Fibroblast of skin of left quadriceps (primary cell): ENCODE measurements at regions not wholly inside any gene's neighbourhood (a gene's known extent, or its start where the extent isn't known, plus 50 kb on each side); places are given as distances from the start of the nearest gene placed in this dataset.
A peak's percentile ranks its signal among the peaks of the same experiment; 100 is the strongest.
"Not testable (repeated sequence)": the region's sequence is repeated elsewhere in the genome, so short reads cannot be mapped to it uniquely, and the experiment has no call there.

Source experiments
- DNase-seq, 2 experiments: peaks; one replicate each; pipeline ENCODE4 v3.0.0-alpha.2; 2013; ENCODE audit warnings: low read depth in 2 of 2

GRCh38 chr4:53716471-53717063, 125.3 kb upstream of the LNX1 start:
- DNase-seq = no peak

- no peak for DNase-seq
Observed at GRCh38 chr4:53716011-53716410, 124.7 kb upstream of the LNX1 start.

- DNase-seq = peak; percentile 93
Observed at GRCh38 chr4:53714236-53715140, 123.2 kb upstream of the LNX1 start.

GRCh38 chr4:53713767-53714166, 122.5 kb upstream of the LNX1 start:
- no peak for DNase-seq

- DNase-seq = no peak
Observed at GRCh38 chr4:53713296-53713695, 122.0 kb upstream of the LNX1 start.

- DNase-seq = no peak
Observed at GRCh38 chr4:53712408-53713020, 121.2 kb upstream of the LNX1 start.

- no peak for DNase-seq
Observed at GRCh38 chr4:53711926-53712325, 120.6 kb upstream of the LNX1 start.

- DNase-seq = no peak
Observed at GRCh38 chr4:53709693-53710092, 118.4 kb upstream of the LNX1 start.

- no peak for DNase-seq
Observed at GRCh38 chr4:53707491-53707890, 116.2 kb upstream of the LNX1 start.

GRCh38 chr4:53706422-53707032, 115.2 kb upstream of the LNX1 start:
- no peak for DNase-seq

GRCh38 chr4:53705972-53706371, 114.7 kb upstream of the LNX1 start:
- DNase-seq = no peak

GRCh38 chr4:53705151-53705764, 114.0 kb upstream of the LNX1 start:
- no peak for DNase-seq

GRCh38 chr4:53704329-53704728, 113.0 kb upstream of the LNX1 start:
- no peak for DNase-seq

- no peak for DNase-seq
Observed at GRCh38 chr4:53703267-53703655, 112.0 kb upstream of the LNX1 start.

GRCh38 chr4:53702334-53703266, 111.3 kb upstream of the LNX1 start:
- DNase-seq = no peak

- not testable (repeated sequence) for DNase-seq
Observed at GRCh38 chr4:53701260-53701659, 110.0 kb upstream of the LNX1 start.

- DNase-seq = not testable (repeated sequence)
Observed at GRCh38 chr4:53699310-53699709, 108.0 kb upstream of the LNX1 start.

GRCh38 chr4:53697016-53697685, 105.9 kb upstream of the LNX1 start:
- no peak for DNase-seq

- DNase-seq = no peak
Observed at GRCh38 chr4:53695540-53696463, 104.5 kb upstream of the LNX1 start.
